ENCODE measurements at regions not wholly inside any gene's neighbourhood (a gene's known extent, or its start where the extent isn't known, plus 50 kb on each side); places are given as distances from the start of the nearest gene placed in this dataset.

DNA sequence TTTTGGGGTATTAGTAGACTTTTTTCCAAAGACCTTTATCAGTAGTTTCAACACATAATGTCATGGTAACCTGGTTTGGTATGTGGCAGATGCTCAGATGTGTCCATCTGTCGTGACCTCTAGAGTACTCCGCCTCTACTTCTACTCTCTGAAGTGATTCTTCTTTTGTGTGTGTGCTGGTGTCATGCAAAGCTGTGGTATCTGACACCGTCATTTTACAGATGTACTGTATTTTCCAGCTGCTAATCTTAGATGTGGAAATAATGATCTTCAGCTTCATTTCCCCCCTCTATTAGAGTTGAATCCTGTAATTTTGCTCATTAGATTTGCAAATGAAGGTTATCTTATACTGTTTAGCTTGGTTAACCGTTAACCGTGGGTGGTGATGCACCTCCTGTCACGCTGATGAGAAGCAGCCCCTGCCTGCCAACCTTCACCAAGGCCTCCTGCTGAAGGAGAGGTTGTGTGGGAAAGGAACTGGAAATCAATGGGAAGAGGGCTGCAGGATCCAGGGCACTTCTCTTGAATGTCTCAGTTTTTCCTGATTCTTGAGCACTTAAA lies 222.4 kb upstream of the AMIGO2 start:
- peak overlapping the region; percentile 14 for H3K4me2 ChIP-seq
- H3K36me3 ChIP-seq (replicated peaks; ENCODE audit: insufficient read depth, low read depth), result no peaks in the 10 kb centered on the region
- 34% methylated on average over 6 of the region's 6 CpGs for WGBS (ENCODE audit: low lambda C conversion rate, missing lambda C conversion rate)
- no peaks in the 10 kb centered on the region for H3K27me3 ChIP-seq
- no peaks in the 10 kb centered on the region for H3K79me2 ChIP-seq
- H3K9me2 ChIP-seq (replicated peaks; ENCODE audit: insufficient read depth), result no peaks in the 10 kb centered on the region
- no peak for DNase-seq (ENCODE audit: low spot score)
- no peaks in the 10 kb centered on the region for H3K9me3 ChIP-seq (ENCODE audit: low read depth)
- no peaks in the 10 kb centered on the region for H4K20me1 ChIP-seq (ENCODE audit: insufficient read depth, poor library complexity, severe bottlenecking)
- H3K4me3 ChIP-seq, result no peak overlapping the region
- H2AFZ ChIP-seq, result no peak overlapping the region
- H3K27ac ChIP-seq, result no peak overlapping the region
- TF ChIP-seq EZH2 (IDR thresholded peaks at IDR 0.05; ENCODE audit: borderline replicate concordance), result no peak
- no peak for TF ChIP-seq EZH2phosphoT487 (IDR thresholded peaks at IDR 0.05; ENCODE audit: low read depth, severe bottlenecking, unreplicated experiment)
- no peak for TF ChIP-seq CTCF (IDR thresholded peaks at IDR 0.05; ENCODE audit: poor library complexity)
- H3K4me1 ChIP-seq (ENCODE audit: insufficient read depth), result peaks cover 6% of the 10 kb centered on the region

DNA sequence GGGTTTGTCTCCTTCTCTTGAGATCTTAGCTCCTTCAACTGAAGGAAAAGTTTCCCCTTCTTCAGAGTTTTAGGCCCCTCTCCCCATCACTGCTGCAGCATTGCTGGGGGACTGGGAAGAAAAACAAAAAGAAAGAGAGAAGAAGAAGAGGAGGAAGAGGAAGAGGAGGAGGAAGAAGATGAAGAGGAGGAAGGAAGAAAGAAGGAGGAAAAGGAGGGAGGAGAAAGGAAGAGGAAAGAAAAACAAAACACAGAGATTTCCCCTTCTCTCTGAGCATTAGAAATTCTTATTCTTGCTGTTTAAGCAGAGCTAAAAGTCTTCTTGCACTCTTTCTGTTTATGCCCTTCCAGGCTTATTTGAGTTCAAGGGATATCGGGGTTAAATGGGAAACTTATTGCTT lies 219.8 kb upstream of the AMIGO2 start:
- Histone ChIP-seq H3K4me3 (no peak overlapping the region), H4K20me1 (ENCODE audit: insufficient read depth, poor library complexity, severe bottlenecking) (no peaks in the 10 kb centered on the region), H3K27me3 (no peaks in the 10 kb centered on the region), H3K4me2 (no peak overlapping the region), H3K79me2 (no peaks in the 10 kb centered on the region), H3K9me2 (replicated peaks; ENCODE audit: insufficient read depth) (no peaks in the 10 kb centered on the region), H3K36me3 (replicated peaks; ENCODE audit: insufficient read depth, low read depth) (no peaks in the 10 kb centered on the region), H3K27ac (peak overlapping the region; percentile 22), H3K4me1 (ENCODE audit: insufficient read depth) (peaks cover 6% of the 10 kb centered on the region), H2AFZ (no peak overlapping the region), H3K9me3 (ENCODE audit: low read depth) (no peaks in the 10 kb centered on the region)
- WGBS (ENCODE audit: low lambda C conversion rate, missing lambda C conversion rate), result 25% methylated on average over 1 of the region's 1 CpG
- no peak for DNase-seq (ENCODE audit: low spot score)
- TF ChIP-seq CTCF (IDR thresholded peaks at IDR 0.05; ENCODE audit: poor library complexity), result no peak
- no peak for TF ChIP-seq EZH2phosphoT487 (IDR thresholded peaks at IDR 0.05; ENCODE audit: low read depth, severe bottlenecking, unreplicated experiment)
- TF ChIP-seq EZH2 (IDR thresholded peaks at IDR 0.05; ENCODE audit: borderline replicate concordance), result no peak

DNA sequence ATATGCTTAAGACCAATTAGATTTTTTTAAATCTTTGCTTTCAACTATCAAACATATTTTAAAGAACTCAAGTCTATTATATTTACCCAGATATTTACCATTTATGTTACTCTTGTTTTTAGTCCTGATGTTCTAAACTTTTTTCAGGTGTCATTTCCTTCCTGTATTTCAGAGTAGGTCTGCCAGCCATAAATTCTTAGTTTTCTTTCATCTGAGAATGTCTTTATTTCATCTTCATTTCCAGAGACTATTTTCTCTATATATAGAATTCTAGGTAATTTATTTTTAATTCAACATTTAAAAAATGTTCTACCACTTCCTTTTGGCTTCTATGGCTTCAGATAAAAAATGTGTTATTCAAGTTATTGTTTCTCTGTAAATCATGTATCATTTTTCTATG lies 218.2 kb upstream of the AMIGO2 start:
- no peaks in the 10 kb centered on the region for H3K9me3 ChIP-seq (ENCODE audit: low read depth)
- no peaks in the 10 kb centered on the region for H3K36me3 ChIP-seq (replicated peaks; ENCODE audit: insufficient read depth, low read depth)
- H4K20me1 ChIP-seq (ENCODE audit: insufficient read depth, poor library complexity, severe bottlenecking), result no peaks in the 10 kb centered on the region
- no peak overlapping the region for H3K4me3 ChIP-seq
- H3K79me2 ChIP-seq, result no peaks in the 10 kb centered on the region
- H2AFZ ChIP-seq, result no peak overlapping the region
- no peak overlapping the region for H3K4me2 ChIP-seq
- no peak overlapping the region for H3K27ac ChIP-seq
- TF ChIP-seq CTCF (IDR thresholded peaks at IDR 0.05; ENCODE audit: poor library complexity), result no peak
- no peak for TF ChIP-seq EZH2 (IDR thresholded peaks at IDR 0.05; ENCODE audit: borderline replicate concordance)
- TF ChIP-seq EZH2phosphoT487 (IDR thresholded peaks at IDR 0.05; ENCODE audit: low read depth, severe bottlenecking, unreplicated experiment), result no peak
- no peaks in the 10 kb centered on the region for H3K9me2 ChIP-seq (replicated peaks; ENCODE audit: insufficient read depth)
- DNase-seq (ENCODE audit: low spot score), result no peak
- H3K4me1 ChIP-seq (ENCODE audit: insufficient read depth), result peaks cover 6% of the 10 kb centered on the region
- H3K27me3 ChIP-seq, result no peaks in the 10 kb centered on the region

- Histone ChIP-seq H3K9me3 (ENCODE audit: low read depth) (no peaks in the 10 kb centered on the region), H3K79me2 (no peaks in the 10 kb centered on the region), H3K27me3 (no peaks in the 10 kb centered on the region), H3K36me3 (replicated peaks; ENCODE audit: insufficient read depth, low read depth) (no peaks in the 10 kb centered on the region), H3K4me1 (ENCODE audit: insufficient read depth) (peaks cover 6% of the 10 kb centered on the region), H4K20me1 (ENCODE audit: insufficient read depth, poor library complexity, severe bottlenecking) (no peaks in the 10 kb centered on the region), H2AFZ (no peak overlapping the region), H3K27ac (no peak overlapping the region), H3K9me2 (replicated peaks; ENCODE audit: insufficient read depth) (no peaks in the 10 kb centered on the region), H3K4me3 (no peak overlapping the region), H3K4me2 (no peak overlapping the region)
- DNase-seq (ENCODE audit: low spot score), result no peak
- no peak for TF ChIP-seq CTCF (IDR thresholded peaks at IDR 0.05; ENCODE audit: poor library complexity)
- TF ChIP-seq EZH2 (IDR thresholded peaks at IDR 0.05; ENCODE audit: borderline replicate concordance), result no peak
- no peak for TF ChIP-seq EZH2phosphoT487 (IDR thresholded peaks at IDR 0.05; ENCODE audit: low read depth, severe bottlenecking, unreplicated experiment)
These were observed 217.1 kb upstream of the AMIGO2 start for GRCh38 chr12:47296828-47297227.
